HG02763 (cell line): ENCODE measurements at regions not wholly inside any gene's neighbourhood (a gene's known extent, or its start where the extent isn't known, plus 50 kb on each side); places are given as distances from the start of the nearest gene placed in this dataset.

ENCODE experiments used
- ATAC-seq: cut with Tn5 transposase; IDR thresholded peaks from one replicate; pipeline ENCODE4 v1.9.1; 2021; ENCODE audit warnings: mild to moderate bottlenecking, moderate library complexity; ENCODE audit not compliant: unreplicated experiment

DNA sequence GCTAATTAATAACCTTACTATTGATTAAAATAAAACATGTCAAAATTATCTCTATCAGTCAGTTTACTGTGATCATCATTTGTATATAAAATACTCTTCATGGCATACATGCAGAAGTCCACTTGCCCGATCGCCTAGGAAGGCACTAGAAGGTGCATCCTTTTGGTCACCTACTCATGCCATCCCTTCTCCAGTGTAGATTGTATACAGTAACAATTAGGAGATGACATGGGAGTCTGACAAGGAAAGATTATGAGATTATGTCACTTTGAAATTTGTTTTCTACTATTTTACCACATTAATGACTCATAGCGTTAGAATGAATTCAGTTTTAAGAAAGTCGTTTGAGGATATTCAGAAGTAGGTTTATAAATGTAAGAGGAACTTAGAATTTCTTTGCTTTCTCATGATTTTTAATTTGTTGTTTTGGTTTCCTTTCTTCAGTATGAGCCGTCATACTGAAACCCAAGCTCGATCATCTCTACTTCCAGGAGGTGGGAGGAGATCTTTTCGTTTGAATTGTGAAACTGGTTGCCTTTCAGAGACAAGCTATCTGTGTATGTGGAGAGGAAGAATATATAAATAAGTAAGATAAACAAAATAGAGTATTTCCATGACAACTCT, 51.1 kb upstream of the UNC5C start:
- peak; percentile 75 for ATAC-seq
